PC-9 (cell line): ENCODE measurements at regions not wholly inside any gene's neighbourhood (a gene's known extent, or its start where the extent isn't known, plus 50 kb on each side); places are given as distances from the start of the nearest gene placed in this dataset.

ENCODE experiments used
- BruUV-seq: library from RNA; stranded (reverse); fragments of 400-500 nt; replicated peaks from 2 replicates; lab custom pipeline; 2021; lab: Mats Ljungman, UMichigan
- CTCF ChIA-PET: fragments of 300-600 bp; sonication (Branson Sonifier 250); formaldehyde crosslinking; loops from one replicate; lab custom pipeline; 2022; ENCODE audit warnings: antibody characterized with exemption; lab: Charles Lee
- POLR2A ChIA-PET: fragments of 300-600 bp; sonication (Branson Sonifier 250); formaldehyde crosslinking; loops from one replicate; lab custom pipeline; 2022; ENCODE audit warnings: antibody characterized with exemption; ENCODE audit not compliant: unreplicated experiment; lab: Charles Lee
- DNase-seq, 2 experiments: peaks; one replicate each; pipeline versions ENCODE4 v3.0.0 to v3.0.0-alpha.2; 2015 to 2022; ENCODE audit warnings: mixed read lengths in 1 of 2
- H2AFZ ChIP-seq: fragments of 200-600 bp; sonication (generic); 2 replicates; pipeline ENCODE4 v1.8.1; 2017; ENCODE audit warnings: antibody characterized with exemption
- H3F3A ChIP-seq: fragments of 200-600 bp; sonication (generic); 2 replicates; pipeline ENCODE4 v1.8.1; 2017; ENCODE audit warnings: antibody characterized with exemption, mild to moderate bottlenecking, low read depth; ENCODE audit not compliant: insufficient read depth
- H3K27ac ChIP-seq: fragments of 200-600 bp; sonication (generic); 2 replicates; pipeline ENCODE4 v1.6.1; 2016; ENCODE audit warnings: mixed run types
- H3K27me3 ChIP-seq: fragments of 200-600 bp; sonication (generic); 2 replicates; pipeline ENCODE4 v1.6.1; 2016; ENCODE audit warnings: low read depth, mixed run types; ENCODE audit not compliant: insufficient read depth
- H3K36me3 ChIP-seq: fragments of 200-600 bp; sonication (generic); 2 replicates; pipeline ENCODE4 v1.6.1; 2016; ENCODE audit warnings: low read depth, mixed run types
- H3K4me1 ChIP-seq: fragments of 200-600 bp; sonication (generic); replicated peaks from 2 replicates; pipeline ENCODE4 v1.6.1; 2016; ENCODE audit warnings: mixed run types; ENCODE audit not compliant: insufficient read depth
- H3K4me2 ChIP-seq: fragments of 200-600 bp; sonication (generic); 2 replicates; pipeline ENCODE4 v1.6.1; 2017; ENCODE audit warnings: mixed run types
- H3K4me3 ChIP-seq: fragments of 200-600 bp; sonication (generic); 2 replicates; pipeline ENCODE4 v1.6.1; 2016; ENCODE audit warnings: mixed run types
- H3K79me2 ChIP-seq: fragments of 200-600 bp; sonication (generic); 2 replicates; pipeline ENCODE4 v1.6.1; 2017; ENCODE audit warnings: low read depth, mixed run types
- H3K9me2 ChIP-seq: fragments of 200-600 bp; sonication (generic); 2 replicates; pipeline ENCODE4 v1.8.1; 2017; ENCODE audit warnings: mild to moderate bottlenecking; ENCODE audit not compliant: insufficient read depth
- H3K9me3 ChIP-seq: fragments of 200-600 bp; sonication (generic); 2 replicates; pipeline ENCODE4 v1.8.1; 2016; ENCODE audit warnings: low read depth; ENCODE audit not compliant: insufficient read depth
- H4K20me1 ChIP-seq: fragments of 200-600 bp; sonication (generic); 2 replicates; pipeline ENCODE4 v1.8.1; 2017; ENCODE audit not compliant: insufficient read depth
- EZH2 ChIP-seq: fragments of 200-600 bp; sonication (generic); IDR thresholded peaks from 2 replicates; pipeline ENCODE4 v1.8.0; 2017; ENCODE audit warnings: antibody characterized with exemption, low read depth
- intact Hi-C: fragments of 100-400 bp; cut with micrococcal nuclease; formaldehyde crosslinking; loops from one replicate; pipeline ENCODE4 v1.10.0; 2022; ENCODE audit not compliant: unreplicated experiment
- TF ChIP-seq, protein P1 (sequence below): fragments of 200-600 bp; sonication (generic); conservative IDR thresholded peaks from 2 replicates; pipeline ENCODE4 v1.6.1; 2017; ENCODE audit warnings: mixed run types, antibody characterized with exemption, mild to moderate bottlenecking, moderate library complexity

GRCh38 chr10:3685384-3685783 lies 99.6 kb downstream of the KLF6 start:
- TF ChIP-seq EZH2: no peak
- TF ChIP-seq, protein P1, sequence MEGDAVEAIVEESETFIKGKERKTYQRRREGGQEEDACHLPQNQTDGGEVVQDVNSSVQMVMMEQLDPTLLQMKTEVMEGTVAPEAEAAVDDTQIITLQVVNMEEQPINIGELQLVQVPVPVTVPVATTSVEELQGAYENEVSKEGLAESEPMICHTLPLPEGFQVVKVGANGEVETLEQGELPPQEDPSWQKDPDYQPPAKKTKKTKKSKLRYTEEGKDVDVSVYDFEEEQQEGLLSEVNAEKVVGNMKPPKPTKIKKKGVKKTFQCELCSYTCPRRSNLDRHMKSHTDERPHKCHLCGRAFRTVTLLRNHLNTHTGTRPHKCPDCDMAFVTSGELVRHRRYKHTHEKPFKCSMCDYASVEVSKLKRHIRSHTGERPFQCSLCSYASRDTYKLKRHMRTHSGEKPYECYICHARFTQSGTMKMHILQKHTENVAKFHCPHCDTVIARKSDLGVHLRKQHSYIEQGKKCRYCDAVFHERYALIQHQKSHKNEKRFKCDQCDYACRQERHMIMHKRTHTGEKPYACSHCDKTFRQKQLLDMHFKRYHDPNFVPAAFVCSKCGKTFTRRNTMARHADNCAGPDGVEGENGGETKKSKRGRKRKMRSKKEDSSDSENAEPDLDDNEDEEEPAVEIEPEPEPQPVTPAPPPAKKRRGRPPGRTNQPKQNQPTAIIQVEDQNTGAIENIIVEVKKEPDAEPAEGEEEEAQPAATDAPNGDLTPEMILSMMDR: no peak
- H3K9me3 ChIP-seq: no peaks in the 10 kb centered on the region
- no peak for DNase-seq
- no peak overlapping the region for H3K4me2 ChIP-seq
- H4K20me1 ChIP-seq: no peaks in the 10 kb centered on the region
- H3K36me3 ChIP-seq: no peaks in the 10 kb centered on the region
- H3K27me3 ChIP-seq: no peaks in the 10 kb centered on the region
- H3F3A ChIP-seq: peaks cover 11% of the 10 kb centered on the region
- H3K4me3 ChIP-seq: no peak overlapping the region
- CTCF ChIA-PET: no interaction called here
- no peak overlapping the region for H2AFZ ChIP-seq
- intact Hi-C loops: no loop called here
- H3K27ac ChIP-seq: no peak overlapping the region
- H3K4me1 ChIP-seq: peaks cover 12% of the 10 kb centered on the region
- POLR2A ChIA-PET: no interaction called here
- no peaks in the 10 kb centered on the region for H3K79me2 ChIP-seq
- H3K9me2 ChIP-seq: no peaks in the 10 kb centered on the region
- no TSS peak for BruUV-seq

DNA sequence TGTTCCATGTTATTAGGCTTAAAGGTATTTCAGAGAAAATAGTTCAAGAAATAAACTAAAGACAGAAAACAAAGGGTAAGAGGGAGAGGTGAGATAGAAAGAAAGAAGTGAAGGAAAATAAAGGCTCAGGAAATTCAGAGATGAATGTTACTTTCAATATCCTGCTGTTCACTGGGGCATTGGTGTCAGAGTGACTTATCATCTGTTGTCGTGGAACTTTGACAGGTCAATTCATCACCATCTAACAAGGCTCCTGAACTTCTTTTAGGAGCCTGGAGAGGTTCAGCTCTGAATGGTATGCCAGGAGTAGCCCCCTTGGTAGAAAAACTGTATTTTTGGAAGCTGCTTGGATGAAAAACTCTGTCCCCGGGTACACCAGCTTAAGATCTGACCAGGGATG lies 100.1 kb downstream of the KLF6 start:
- peaks cover 7% of the 10 kb centered on the region; the same call in 1 of the 2 replicates for H3K4me1 ChIP-seq
- no peak overlapping the region for H3K27ac ChIP-seq
- no peak for TF ChIP-seq EZH2
- TF ChIP-seq, protein P1: no peak
- no TSS peak for BruUV-seq
- intact Hi-C loops: no loop called here
- H3K9me2 ChIP-seq: no peaks in the 10 kb centered on the region
- no peak overlapping the region for H3K4me2 ChIP-seq
- no peak for DNase-seq
- no peaks in the 10 kb centered on the region for H3K79me2 ChIP-seq
- ChIA-PET POLR2A (no interaction called here), CTCF (no interaction called here)
- H3K27me3 ChIP-seq: no peaks in the 10 kb centered on the region
- H2AFZ ChIP-seq: no peak overlapping the region
- H4K20me1 ChIP-seq: no peaks in the 10 kb centered on the region
- no peak overlapping the region for H3K4me3 ChIP-seq
- no peaks in the 10 kb centered on the region for H3K36me3 ChIP-seq
- no peaks in the 10 kb centered on the region for H3K9me3 ChIP-seq
- H3F3A ChIP-seq: peaks cover 6% of the 10 kb centered on the region; the same call in 1 of the 2 replicates

DNA sequence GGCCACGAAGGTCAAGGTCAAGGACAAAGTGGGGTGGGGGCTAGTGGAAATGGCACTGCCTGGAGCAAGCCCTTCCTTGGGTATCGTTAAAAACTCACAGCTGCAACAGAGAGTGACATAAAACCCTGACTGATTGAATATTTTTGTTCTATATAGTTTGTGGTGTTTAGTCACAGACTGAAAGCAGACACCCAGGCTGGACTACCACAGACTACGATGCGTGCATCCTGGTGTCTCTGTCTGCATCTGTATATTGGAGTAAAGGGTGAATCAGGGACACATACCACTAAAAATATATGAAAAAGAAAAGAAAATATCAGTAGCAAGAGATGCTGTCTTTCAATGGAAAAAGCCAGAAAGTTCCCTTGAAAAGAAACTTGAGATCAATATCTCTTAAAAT lies 101.4 kb downstream of the KLF6 start:
- no peaks in the 10 kb centered on the region for H3K36me3 ChIP-seq

More for the DNA sequence above, 101.4 kb downstream of the KLF6 start:
- Histone ChIP-seq H3K9me3 (no peaks in the 10 kb centered on the region), H3F3A (no peaks in the 10 kb centered on the region), H3K9me2 (no peaks in the 10 kb centered on the region), H3K4me2 (no peak overlapping the region), H3K27ac (no peak overlapping the region), H3K4me3 (no peak overlapping the region), H3K27me3 (no peaks in the 10 kb centered on the region), H3K4me1 (no peaks in the 10 kb centered on the region), H4K20me1 (no peaks in the 10 kb centered on the region), H3K79me2 (no peaks in the 10 kb centered on the region), H2AFZ (no peak overlapping the region)
- no TSS peak for BruUV-seq
- ChIA-PET CTCF (no interaction called here), POLR2A (no interaction called here)
- intact Hi-C loops: no loop called here
- no peak for DNase-seq
- TF ChIP-seq, protein P1: no peak
- TF ChIP-seq EZH2: no peak
